ENCODE measurements at regions not wholly inside any gene's neighbourhood (a gene's known extent, or its start where the extent isn't known, plus 50 kb on each side); places are given as distances from the start of the nearest gene placed in this dataset.

DNA sequence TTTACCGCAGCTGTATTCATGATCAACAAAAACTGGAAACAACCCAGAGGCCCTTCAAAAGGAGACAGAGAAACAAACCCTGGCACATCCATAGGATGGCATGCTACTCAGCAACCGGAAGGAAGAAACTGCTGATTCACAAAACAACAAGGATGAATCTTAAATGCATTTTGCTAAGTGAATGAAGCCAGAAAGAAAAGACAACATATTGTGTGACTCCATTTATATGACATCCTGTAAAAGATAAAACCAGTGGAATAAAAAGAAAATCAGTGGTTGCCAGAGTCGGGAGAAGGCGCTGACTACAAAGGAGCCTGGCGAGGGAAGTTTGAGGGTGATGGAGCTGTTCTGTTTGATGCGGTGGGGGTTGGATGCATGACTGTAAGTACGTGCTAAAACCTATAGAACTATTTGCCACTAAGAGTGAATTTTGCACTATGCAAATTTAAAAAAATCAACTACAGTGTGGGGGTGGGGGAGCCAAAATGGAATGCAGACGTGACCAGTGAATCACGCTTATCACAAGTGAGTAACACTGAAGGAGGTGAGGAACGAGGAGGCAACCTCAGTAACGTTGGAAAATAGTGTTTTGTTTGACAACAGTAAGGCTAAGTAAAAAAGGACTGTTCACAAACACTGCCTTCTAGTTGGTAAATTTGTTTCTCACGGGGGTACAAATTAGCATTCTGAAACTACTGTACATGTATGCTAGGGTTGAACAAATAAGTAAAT lies 108.9 kb downstream of the INHBB start:
- H3K9me3 ChIP-seq (ENCODE audit: control insufficient read depth, insufficient read depth, low read depth, low read length): no peaks in the 10 kb centered on the region
- no peak for TF ChIP-seq EZH2 (IDR thresholded peaks at IDR 0.05; ENCODE audit: low read length, missing control alignments)
- TF ChIP-seq, protein P1, sequence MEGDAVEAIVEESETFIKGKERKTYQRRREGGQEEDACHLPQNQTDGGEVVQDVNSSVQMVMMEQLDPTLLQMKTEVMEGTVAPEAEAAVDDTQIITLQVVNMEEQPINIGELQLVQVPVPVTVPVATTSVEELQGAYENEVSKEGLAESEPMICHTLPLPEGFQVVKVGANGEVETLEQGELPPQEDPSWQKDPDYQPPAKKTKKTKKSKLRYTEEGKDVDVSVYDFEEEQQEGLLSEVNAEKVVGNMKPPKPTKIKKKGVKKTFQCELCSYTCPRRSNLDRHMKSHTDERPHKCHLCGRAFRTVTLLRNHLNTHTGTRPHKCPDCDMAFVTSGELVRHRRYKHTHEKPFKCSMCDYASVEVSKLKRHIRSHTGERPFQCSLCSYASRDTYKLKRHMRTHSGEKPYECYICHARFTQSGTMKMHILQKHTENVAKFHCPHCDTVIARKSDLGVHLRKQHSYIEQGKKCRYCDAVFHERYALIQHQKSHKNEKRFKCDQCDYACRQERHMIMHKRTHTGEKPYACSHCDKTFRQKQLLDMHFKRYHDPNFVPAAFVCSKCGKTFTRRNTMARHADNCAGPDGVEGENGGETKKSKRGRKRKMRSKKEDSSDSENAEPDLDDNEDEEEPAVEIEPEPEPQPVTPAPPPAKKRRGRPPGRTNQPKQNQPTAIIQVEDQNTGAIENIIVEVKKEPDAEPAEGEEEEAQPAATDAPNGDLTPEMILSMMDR (conservative IDR thresholded peaks at IDR 0.05 in 1 of 2, IDR thresholded peaks at IDR 0.05 in 1 of 2; ENCODE audit: low read depth in 1 of 2, low read length in 2 of 2): no peak
- H3K36me3 ChIP-seq (ENCODE audit: control insufficient read depth, insufficient read depth, low read length): no peaks in the 10 kb centered on the region
- peak; percentile 16 to 80 for DNase-seq (ENCODE audit: low read depth in 2 of 2)
- H2AFZ ChIP-seq (ENCODE audit: low read length): no peak overlapping the region
- no peak overlapping the region for H3K4me3 ChIP-seq (replicated peaks in 1 of 4; ENCODE audit: control extremely low read depth in 1 of 4, insufficient read depth in 1 of 4, low read depth in 3 of 4, low read length in 4 of 4)
- H3K9ac ChIP-seq (ENCODE audit: insufficient read depth, low read length): no peak overlapping the region
- H3K4me2 ChIP-seq (ENCODE audit: extremely low read depth, insufficient read depth, low read length): no peak overlapping the region
- H3K27ac ChIP-seq (ENCODE audit: insufficient read depth, low read length): no peak overlapping the region
- peaks cover under 1% of the 10 kb centered on the region for H3K27me3 ChIP-seq (ENCODE audit: control insufficient read depth, insufficient read depth, low read length)
- no peaks in the 10 kb centered on the region for H4K20me1 ChIP-seq (ENCODE audit: control insufficient read depth, extremely low read depth, insufficient read depth, low read length)
- no peaks in the 10 kb centered on the region for H3K79me2 ChIP-seq (ENCODE audit: control insufficient read depth, insufficient read depth, low read length)
- no peaks in the 10 kb centered on the region for H3K4me1 ChIP-seq (ENCODE audit: control insufficient read depth, extremely low read depth, insufficient read depth, low read length)

GRCh38 chr2:120455390-120455789 lies 109.5 kb downstream of the INHBB start:
- Histone ChIP-seq H3K79me2 (ENCODE audit: control insufficient read depth, insufficient read depth, low read length) (no peaks in the 10 kb centered on the region), H3K9ac (ENCODE audit: insufficient read depth, low read length) (no peak overlapping the region), H3K27me3 (ENCODE audit: control insufficient read depth, insufficient read depth, low read length) (peaks cover 3% of the 10 kb centered on the region), H2AFZ (ENCODE audit: low read length) (no peak overlapping the region), H3K4me3 (replicated peaks in 1 of 4; ENCODE audit: control extremely low read depth in 1 of 4, insufficient read depth in 1 of 4, low read depth in 3 of 4, low read length in 4 of 4) (no peak overlapping the region), H3K27ac (ENCODE audit: insufficient read depth, low read length) (no peak overlapping the region), H4K20me1 (ENCODE audit: control insufficient read depth, extremely low read depth, insufficient read depth, low read length) (no peaks in the 10 kb centered on the region), H3K36me3 (ENCODE audit: control insufficient read depth, insufficient read depth, low read length) (no peaks in the 10 kb centered on the region), H3K4me2 (ENCODE audit: extremely low read depth, insufficient read depth, low read length) (no peak overlapping the region), H3K9me3 (ENCODE audit: control insufficient read depth, insufficient read depth, low read depth, low read length) (no peaks in the 10 kb centered on the region), H3K4me1 (ENCODE audit: control insufficient read depth, extremely low read depth, insufficient read depth, low read length) (no peaks in the 10 kb centered on the region)
- TF ChIP-seq, protein P1 (conservative IDR thresholded peaks at IDR 0.05 in 1 of 2, IDR thresholded peaks at IDR 0.05 in 1 of 2; ENCODE audit: low read depth in 1 of 2, low read length in 2 of 2): peak in 1 of 2 donors; percentile 5
- no peak for TF ChIP-seq EZH2 (IDR thresholded peaks at IDR 0.05; ENCODE audit: low read length, missing control alignments)
- peak in 1 of 2 donors; percentile 60 for DNase-seq (ENCODE audit: low read depth in 2 of 2)

DNA sequence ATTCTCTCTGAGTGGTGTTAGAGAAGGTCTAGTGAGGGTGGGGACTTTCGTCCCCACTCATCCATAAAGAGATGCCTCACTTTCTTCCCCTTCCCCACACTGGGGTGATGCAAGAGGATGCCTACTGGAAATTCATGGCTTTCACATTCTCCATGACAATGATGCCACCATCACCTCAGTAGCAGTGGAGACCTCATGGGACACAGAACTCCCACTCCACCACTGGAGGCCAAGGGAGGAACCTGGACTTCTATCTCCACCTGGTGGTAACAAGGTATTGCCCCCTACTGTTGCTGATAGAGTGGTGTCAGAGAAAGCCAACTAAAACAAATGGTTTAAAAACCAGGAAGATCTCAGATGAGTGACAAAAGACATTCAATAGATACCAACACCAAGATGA lies 110.9 kb downstream of the INHBB start:
- Histone ChIP-seq H3K27ac (ENCODE audit: insufficient read depth, low read length) (no peak overlapping the region), H3K9ac (ENCODE audit: insufficient read depth, low read length) (no peak overlapping the region), H3K4me3 (replicated peaks in 1 of 4; ENCODE audit: control extremely low read depth in 1 of 4, insufficient read depth in 1 of 4, low read depth in 3 of 4, low read length in 4 of 4) (no peak overlapping the region), H3K27me3 (ENCODE audit: control insufficient read depth, insufficient read depth, low read length) (peaks cover 3% of the 10 kb centered on the region), H3K79me2 (ENCODE audit: control insufficient read depth, insufficient read depth, low read length) (no peaks in the 10 kb centered on the region), H3K9me3 (ENCODE audit: control insufficient read depth, insufficient read depth, low read depth, low read length) (no peaks in the 10 kb centered on the region), H3K4me2 (ENCODE audit: extremely low read depth, insufficient read depth, low read length) (no peak overlapping the region), H2AFZ (ENCODE audit: low read length) (no peak overlapping the region), H3K36me3 (ENCODE audit: control insufficient read depth, insufficient read depth, low read length) (no peaks in the 10 kb centered on the region), H3K4me1 (ENCODE audit: control insufficient read depth, extremely low read depth, insufficient read depth, low read length) (no peaks in the 10 kb centered on the region), H4K20me1 (ENCODE audit: control insufficient read depth, extremely low read depth, insufficient read depth, low read length) (no peaks in the 10 kb centered on the region)
- TF ChIP-seq, protein P1 (conservative IDR thresholded peaks at IDR 0.05 in 1 of 2, IDR thresholded peaks at IDR 0.05 in 1 of 2; ENCODE audit: low read depth in 1 of 2, low read length in 2 of 2): no peak
- no peak for TF ChIP-seq EZH2 (IDR thresholded peaks at IDR 0.05; ENCODE audit: low read length, missing control alignments)
- no peak for DNase-seq (ENCODE audit: low read depth in 2 of 2)
